Naive thymus-derived CD4-positive, alpha-beta T cell (primary cell): ENCODE measurements at regions not wholly inside any gene's neighbourhood (a gene's known extent, or its start where the extent isn't known, plus 50 kb on each side); places are given as distances from the start of the nearest gene placed in this dataset.

Experiments
- ATAC-seq: fragments of 150-1000 bp; cut with Tn5 transposase; 2 replicates; pipeline ENCODE4 v1.10.0; 2021; ENCODE audit warnings: mild to moderate bottlenecking, moderate library complexity
- CTCF ChIA-PET: fragments of 350-600 bp; sonication (Branson Sonifier 250); formaldehyde crosslinking; loops from one replicate; lab custom pipeline; 2021; ENCODE audit warnings: antibody characterized with exemption; lab: Charles Lee
- POLR2A ChIA-PET: fragments of 350-600 bp; sonication (Branson Sonifier 250); formaldehyde crosslinking; loops from one replicate; lab custom pipeline; 2021; ENCODE audit warnings: antibody characterized with exemption, inconsistent platforms; lab: Charles Lee
- DNase-seq, 9 donors: peaks; one replicate each; pipeline versions ENCODE4 v3.0.0 to v3.0.0-alpha.2; 2020 to 2022; ENCODE audit warnings: mixed read lengths in 1 of 9
- H3K27ac ChIP-seq: one replicate; pipeline ENCODE4 v1.7.0; 2013; ENCODE audit warnings: mild to moderate bottlenecking, low read depth, low read length, moderate library complexity
- H3K27me3 ChIP-seq, 2 donors: one replicate each; pipeline ENCODE4 v1.7.0; 2013; ENCODE audit warnings: low read length in 2 of 2, mild to moderate bottlenecking in 2 of 2, moderate library complexity in 2 of 2; ENCODE audit not compliant: control insufficient read depth in 2 of 2, insufficient read depth in 2 of 2
- H3K36me3 ChIP-seq, 3 experiments: 1 replicate in 2 of 3; 2 replicates in 1 of 3; pipeline ENCODE4 v1.7.0; 2013; ENCODE audit warnings: low read length in 3 of 3, mild to moderate bottlenecking in 3 of 3, moderate library complexity in 1 of 3; ENCODE audit not compliant: insufficient read depth in 3 of 3, control insufficient read depth in 2 of 3
- H3K4me1 ChIP-seq, 2 donors: one replicate each; pipeline ENCODE4 v1.7.0; 2013; ENCODE audit warnings: low read length in 2 of 2, mild to moderate bottlenecking in 2 of 2, moderate library complexity in 1 of 2; ENCODE audit not compliant: control insufficient read depth in 2 of 2, insufficient read depth in 2 of 2
- H3K4me3 ChIP-seq: 2 replicates; pipeline ENCODE4 v1.7.0; 2013; ENCODE audit warnings: mild to moderate bottlenecking, low read length
- H3K9me3 ChIP-seq, 3 experiments: 1 replicate in 2 of 3; 2 replicates in 1 of 3; pipeline ENCODE4 v1.7.0; 2013; ENCODE audit warnings: low read length in 3 of 3; ENCODE audit not compliant: control insufficient read depth in 2 of 3
- H3K27ac Mint-ChIP-seq, 9 donors: one replicate each; pipeline ENCODE4 v1.8.0; 2020 to 2022; ENCODE audit warnings: mixed read lengths in 9 of 9, mild to moderate bottlenecking in 8 of 9, moderate library complexity in 5 of 9, inconsistent platforms in 2 of 9
- H3K27me3 Mint-ChIP-seq, 5 donors: one replicate each; pipeline ENCODE4 v1.8.0; 2021 to 2022; ENCODE audit warnings: mixed read lengths in 5 of 5, mild to moderate bottlenecking in 1 of 5
- H3K36me3 Mint-ChIP-seq, 5 donors: one replicate each; pipeline ENCODE4 v1.8.0; 2020 to 2022; ENCODE audit warnings: mixed read lengths in 5 of 5, mild to moderate bottlenecking in 3 of 5, inconsistent platforms in 1 of 5
- H3K4me1 Mint-ChIP-seq, 7 donors: one replicate each; pipeline ENCODE4 v1.8.0; 2020 to 2022; ENCODE audit warnings: mixed read lengths in 7 of 7, mild to moderate bottlenecking in 3 of 7, inconsistent platforms in 1 of 7
- H3K4me3 Mint-ChIP-seq, 10 donors: one replicate each; pipeline ENCODE4 v1.8.0; 2020 to 2022; ENCODE audit warnings: mild to moderate bottlenecking in 10 of 10, mixed read lengths in 10 of 10, moderate library complexity in 6 of 10, inconsistent platforms in 2 of 10
- H3K9me3 Mint-ChIP-seq, 11 donors: one replicate each; pipeline ENCODE4 v1.8.0; 2020 to 2022; ENCODE audit warnings: mixed read lengths in 11 of 11, mild to moderate bottlenecking in 4 of 11, inconsistent platforms in 1 of 11, moderate library complexity in 1 of 11
- intact Hi-C, 2 donors: fragments of 100-400 bp; cut with micrococcal nuclease; formaldehyde crosslinking; loops; one replicate each; pipeline ENCODE4 v1.15.1; 2023

DNA sequence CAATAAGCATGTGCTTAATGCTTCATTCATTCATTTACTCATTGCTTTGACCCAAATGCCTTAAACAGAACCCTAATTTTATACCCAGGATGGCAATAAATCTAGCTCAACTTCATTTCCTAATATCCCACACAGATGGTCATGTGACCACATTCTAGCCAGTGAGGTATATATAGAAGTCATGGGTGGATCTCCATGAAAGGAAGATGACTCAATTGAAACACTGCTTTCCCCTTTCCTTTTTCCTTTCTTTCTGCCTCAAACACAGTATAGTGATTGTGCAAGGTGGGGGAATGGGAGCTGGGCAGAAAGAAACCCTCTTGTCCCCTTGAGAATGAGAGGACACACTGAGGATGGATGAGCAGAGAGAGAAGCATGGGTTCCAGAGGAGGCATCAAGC is 183.5 kb upstream of the PRICKLE2 start:
- no peak overlapping the region for H3K4me3 Mint-ChIP-seq
- peaks cover 0 to 3% (median 0%) of the 10 kb centered on the region in 11 donors for H3K9me3 Mint-ChIP-seq
- peaks cover 2 to 22% (median 19%) of the 10 kb centered on the region in 5 donors for H3K27me3 Mint-ChIP-seq
- POLR2A ChIA-PET, result no interaction called here
- no peaks in the 10 kb centered on the region for H3K4me1 Mint-ChIP-seq
- no peak overlapping the region for H3K27ac Mint-ChIP-seq
- DNase-seq, result no peak
- Histone ChIP-seq H3K4me1 (no peaks in the 10 kb centered on the region), H3K27me3 (no peaks in the 10 kb centered on the region), H3K4me3 (no peak overlapping the region), H3K9me3 (no peaks in the 10 kb centered on the region), H3K36me3 (no peaks in the 10 kb centered on the region), H3K27ac (no peak overlapping the region)
- ATAC-seq, result no peak
- CTCF ChIA-PET, result no interaction called here
- H3K36me3 Mint-ChIP-seq, result peaks cover 0 to 4% (median 0%) of the 10 kb centered on the region in 5 donors
- intact Hi-C loops, result no loop called here

DNA sequence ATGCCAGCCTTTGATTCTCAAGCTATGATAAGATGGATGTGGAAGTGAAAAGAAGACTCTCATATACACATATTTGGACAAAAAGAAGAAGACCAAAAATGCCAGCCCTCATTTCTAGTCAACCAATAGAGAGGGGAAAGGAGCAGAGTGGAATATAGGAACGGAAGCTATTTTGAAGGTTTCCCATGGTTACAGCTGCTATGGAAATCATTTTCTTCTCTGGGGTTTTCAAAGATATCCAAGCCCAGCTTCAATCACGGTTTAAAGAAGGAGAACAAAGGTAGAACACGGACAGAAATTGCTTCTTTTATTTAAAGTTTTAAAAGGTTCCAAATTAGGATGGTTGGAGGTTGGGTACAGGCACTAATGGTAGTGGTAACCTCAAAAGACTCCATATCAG is 181.0 kb upstream of the PRICKLE2 start:
- no peak overlapping the region for H3K4me3 Mint-ChIP-seq
- peaks cover 0 to 3% (median 0%) of the 10 kb centered on the region in 11 donors for H3K9me3 Mint-ChIP-seq
- Histone ChIP-seq H3K36me3 (no peaks in the 10 kb centered on the region), H3K27me3 (no peaks in the 10 kb centered on the region), H3K9me3 (no peaks in the 10 kb centered on the region), H3K4me3 (no peak overlapping the region), H3K4me1 (no peaks in the 10 kb centered on the region), H3K27ac (no peak overlapping the region)
- H3K27ac Mint-ChIP-seq, result no peak overlapping the region
- ATAC-seq (no peak), DNase-seq (no peak)
- intact Hi-C loops, result no loop called here
- ChIA-PET CTCF (no interaction called here), POLR2A (no interaction called here)
- peaks cover 6 to 13% (median 12%) of the 10 kb centered on the region in 5 donors for H3K27me3 Mint-ChIP-seq
- no peaks in the 10 kb centered on the region for H3K4me1 Mint-ChIP-seq
- H3K36me3 Mint-ChIP-seq, result no peaks in the 10 kb centered on the region

DNA sequence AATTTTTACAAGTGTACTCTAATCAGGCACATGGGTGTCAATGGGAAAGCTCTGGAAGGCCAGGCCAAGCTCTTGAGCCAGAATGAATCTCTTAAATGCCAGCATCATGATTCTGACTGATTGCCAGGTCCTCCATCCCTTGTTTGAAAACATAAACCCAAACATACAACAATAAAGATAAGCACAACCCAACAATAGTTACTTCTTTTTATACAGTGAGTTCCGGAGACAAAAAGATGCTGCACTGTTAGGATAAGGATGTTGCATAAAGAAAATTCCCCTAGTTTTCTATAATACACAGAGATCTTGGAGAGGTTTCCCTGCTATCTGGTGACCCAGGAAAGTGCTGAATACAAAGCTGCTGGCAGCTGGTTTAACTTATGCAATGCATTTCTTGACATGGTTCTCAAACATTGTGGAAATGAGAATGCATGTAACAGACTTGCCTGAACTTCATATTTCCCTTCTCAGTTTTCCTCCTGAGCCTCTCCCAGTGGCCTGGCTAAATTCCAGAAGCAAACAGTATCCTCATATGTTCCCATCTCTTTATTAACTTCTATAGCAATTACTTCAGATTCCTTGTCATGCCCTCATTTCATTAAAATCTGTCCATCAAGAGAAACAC is 180.1 kb upstream of the PRICKLE2 start:
- H3K4me3 Mint-ChIP-seq, result no peak overlapping the region
- intact Hi-C loops, result no loop called here
- no peak for DNase-seq
- CTCF ChIA-PET, result no interaction called here
- H3K27ac Mint-ChIP-seq, result no peak overlapping the region
- no peak for ATAC-seq
- Histone ChIP-seq H3K9me3 (no peaks in the 10 kb centered on the region), H3K4me1 (no peaks in the 10 kb centered on the region), H3K27me3 (no peaks in the 10 kb centered on the region), H3K27ac (no peak overlapping the region), H3K36me3 (no peaks in the 10 kb centered on the region), H3K4me3 (no peak overlapping the region)
- no peaks in the 10 kb centered on the region for H3K36me3 Mint-ChIP-seq
- POLR2A ChIA-PET, result no interaction called here
- H3K27me3 Mint-ChIP-seq, result peaks cover 6 to 13% (median 12%) of the 10 kb centered on the region in 5 donors
- H3K9me3 Mint-ChIP-seq, result peaks cover 0 to 3% (median 0%) of the 10 kb centered on the region in 11 donors
- no peaks in the 10 kb centered on the region for H3K4me1 Mint-ChIP-seq

DNA sequence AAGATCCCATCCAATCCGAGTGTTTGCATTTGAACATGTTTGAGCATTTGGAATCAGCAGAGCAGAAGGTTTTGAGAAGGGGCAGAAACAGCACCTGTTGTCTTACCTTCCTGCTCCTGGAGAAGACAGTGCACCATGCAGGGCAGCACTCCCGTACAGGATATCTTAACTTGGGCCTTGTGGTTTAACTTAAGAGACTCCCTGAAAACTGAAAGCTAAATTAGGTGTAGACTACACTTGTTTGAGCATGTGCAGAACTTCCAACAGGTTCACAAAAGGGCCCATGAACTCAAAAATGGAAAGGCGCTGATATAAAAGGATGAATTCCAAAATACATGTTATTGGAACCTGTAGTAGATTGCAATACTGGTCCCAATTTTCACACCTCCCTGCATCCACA is 175.4 kb upstream of the PRICKLE2 start:
- POLR2A ChIA-PET, result no interaction called here
- Mint-ChIP-seq H3K9me3 (no peaks in the 10 kb centered on the region), H3K4me1 (no peaks in the 10 kb centered on the region), H3K4me3 (no peak overlapping the region), H3K27me3 (peaks cover 0 to 6% (median 1%) of the 10 kb centered on the region in 5 donors), H3K27ac (no peak overlapping the region), H3K36me3 (no peaks in the 10 kb centered on the region)
- H3K4me3 ChIP-seq, result no peak overlapping the region
- no peaks in the 10 kb centered on the region for H3K9me3 ChIP-seq
- ATAC-seq (no peak), DNase-seq (no peak)
- intact Hi-C loops, result no loop called here
- H3K36me3 ChIP-seq, result no peaks in the 10 kb centered on the region
- no peaks in the 10 kb centered on the region for H3K27me3 ChIP-seq
- CTCF ChIA-PET, result interaction anchor here (1.5 kb wide), 1 partner anchor 369 kb away, joined by 6 read pairs; no protein-coding TSS in a partner anchor
- no peaks in the 10 kb centered on the region for H3K4me1 ChIP-seq
- no peak overlapping the region for H3K27ac ChIP-seq

GRCh38 chr3:64399205-64399800 is 174.0 kb upstream of the PRICKLE2 start:
- no peaks in the 10 kb centered on the region for H3K36me3 Mint-ChIP-seq
- H3K27me3 Mint-ChIP-seq, result peaks cover 0 to 9% (median 0%) of the 10 kb centered on the region in 5 donors
- ChIA-PET CTCF (no interaction called here), POLR2A (no interaction called here)
- H3K36me3 ChIP-seq, result no peaks in the 10 kb centered on the region
- no peaks in the 10 kb centered on the region for H3K9me3 Mint-ChIP-seq
- H3K4me3 Mint-ChIP-seq, result no peak overlapping the region
- H3K27ac Mint-ChIP-seq, result no peak overlapping the region
- DNase-seq (peak in 5 of 9 donors; percentile 2 to 17 (median 9)), ATAC-seq (peak; percentile 34)
- H3K27me3 ChIP-seq, result no peaks in the 10 kb centered on the region
- H3K27ac ChIP-seq, result no peak overlapping the region
- H3K4me3 ChIP-seq, result no peak overlapping the region
- intact Hi-C loops, result loop anchor here in 1 of 2 donors (1.0 kb wide), 1 partner anchor 369 kb away; no protein-coding TSS in a partner anchor
- no peaks in the 10 kb centered on the region for H3K9me3 ChIP-seq
- peaks cover 0 to 2% (median 0%) of the 10 kb centered on the region in 7 donors for H3K4me1 Mint-ChIP-seq
- no peaks in the 10 kb centered on the region for H3K4me1 ChIP-seq

- intact Hi-C loops, result no loop called here
- Histone ChIP-seq H3K9me3 (no peaks in the 10 kb centered on the region), H3K36me3 (no peaks in the 10 kb centered on the region), H3K4me3 (no peak overlapping the region), H3K4me1 (no peaks in the 10 kb centered on the region), H3K27ac (no peak overlapping the region), H3K27me3 (no peaks in the 10 kb centered on the region)
- no peak overlapping the region for H3K27ac Mint-ChIP-seq
- ChIA-PET CTCF (no interaction called here), POLR2A (no interaction called here)
- H3K4me1 Mint-ChIP-seq, result peaks cover 0 to 2% (median 0%) of the 10 kb centered on the region in 7 donors
- H3K9me3 Mint-ChIP-seq, result no peaks in the 10 kb centered on the region
- H3K36me3 Mint-ChIP-seq, result no peaks in the 10 kb centered on the region
- no peak for DNase-seq
- no peak overlapping the region for H3K4me3 Mint-ChIP-seq
- ATAC-seq, result no peak
- peaks cover 0 to 9% (median 0%) of the 10 kb centered on the region in 5 donors for H3K27me3 Mint-ChIP-seq
Measured at GRCh38 chr3:64398476-64398875, 173.2 kb upstream of the PRICKLE2 start.

DNA sequence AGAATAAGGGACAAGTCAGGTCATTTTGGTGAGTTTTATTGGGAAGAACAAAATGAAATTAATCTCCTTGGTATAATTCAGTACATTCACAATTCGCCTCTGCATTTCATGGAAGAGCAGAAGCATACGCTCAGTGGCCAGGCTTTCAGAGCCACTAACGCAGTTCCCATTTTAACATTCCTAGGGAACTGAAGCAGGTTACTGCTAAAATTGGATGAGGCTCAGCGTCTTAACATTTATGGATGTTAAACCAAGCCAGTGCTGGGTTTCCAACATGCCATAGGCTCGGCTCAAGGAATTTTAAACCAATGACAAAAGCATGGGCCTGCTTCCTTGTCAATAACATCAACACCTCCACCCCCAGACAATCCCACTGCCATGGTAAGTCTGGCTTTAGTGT is 172.7 kb upstream of the PRICKLE2 start:
- Histone ChIP-seq H3K9me3 (no peaks in the 10 kb centered on the region), H3K4me1 (no peaks in the 10 kb centered on the region), H3K36me3 (no peaks in the 10 kb centered on the region), H3K27me3 (no peaks in the 10 kb centered on the region), H3K27ac (no peak overlapping the region), H3K4me3 (no peak overlapping the region)
- ChIA-PET CTCF (no interaction called here), POLR2A (no interaction called here)
- Mint-ChIP-seq H3K36me3 (no peaks in the 10 kb centered on the region), H3K4me3 (no peak overlapping the region), H3K9me3 (no peaks in the 10 kb centered on the region), H3K4me1 (peaks cover 0 to 2% (median 0%) of the 10 kb centered on the region in 7 donors), H3K27ac (no peak overlapping the region), H3K27me3 (peaks cover 0 to 5% (median 0%) of the 10 kb centered on the region in 5 donors)
- ATAC-seq (no peak), DNase-seq (no peak)
- intact Hi-C loops, result no loop called here
